Uterus (tissue), 3 donors: ENCODE measurements at regions not wholly inside any gene's neighbourhood (a gene's known extent, or its start where the extent isn't known, plus 50 kb on each side); places are given as distances from the start of the nearest gene placed in this dataset.

ENCODE experiments used
- DNase-seq, 2 donors: peaks; one replicate each; pipeline ENCODE4 v3.0.0-alpha.2; 2019 to 2020
- H3K27ac ChIP-seq, 2 donors: fragments of 200-600 bp; sonication (generic); 1 replicate in 1 of 2; 2 replicates in 1 of 2; pipeline ENCODE4 v1.5.1; 2016 to 2018
- H3K27me3 ChIP-seq, 2 donors: fragments of 200-600 bp; sonication (generic); one replicate each; pipeline ENCODE4 v1.5.1; 2018 to 2019; ENCODE audit warnings: control low read depth in 1 of 2
- H3K36me3 ChIP-seq, 2 donors: fragments of 200-600 bp; sonication (generic); one replicate each; pipeline ENCODE4 v1.5.1; 2019; ENCODE audit warnings: control low read depth in 1 of 2
- H3K4me1 ChIP-seq, 2 donors: fragments of 200-600 bp; sonication (generic); one replicate each; pipeline ENCODE4 v1.5.1; 2018 to 2019; ENCODE audit warnings: control low read depth in 1 of 2
- H3K4me3 ChIP-seq, 2 donors: fragments of 200-600 bp; sonication (generic); 1 replicate in 1 of 2; 2 replicates in 1 of 2; pipeline ENCODE4 v1.5.1; 2018 to 2019; ENCODE audit warnings: mild to moderate bottlenecking in 1 of 2
- H3K9me3 ChIP-seq, 2 donors: fragments of 200-600 bp; sonication (generic); one replicate each; pipeline ENCODE4 v1.5.1; 2019; ENCODE audit warnings: control low read depth in 1 of 2
- CTCF ChIP-seq, 4 experiments: fragments of 200-600 bp in 2 of 4; fragments of 450-650 bp in 2 of 4; sonication (generic) in 2 of 4; IDR thresholded peaks; one replicate each; pipeline ENCODE4 v1.5.1; 2016 to 2019; ENCODE audit warnings: antibody characterized with exemption in 4 of 4, mild to moderate bottlenecking in 2 of 4, moderate library complexity in 1 of 4
- POLR2A ChIP-seq, 2 donors: fragments of 450-650 bp; IDR thresholded peaks; one replicate each; pipeline ENCODE4 v1.6.1; 2016; ENCODE audit warnings: antibody characterized with exemption in 2 of 2, mild to moderate bottlenecking in 1 of 2, moderate library complexity in 1 of 2
- intact Hi-C: fragments of 100-400 bp; cut with DNase I; formaldehyde crosslinking; loops from one replicate; pipeline ENCODE4 v1.15.1; 2023; ENCODE audit warnings: low total_unique reads
- donor health status: DM: yes; HTN: yes; CAD: no.

DNA sequence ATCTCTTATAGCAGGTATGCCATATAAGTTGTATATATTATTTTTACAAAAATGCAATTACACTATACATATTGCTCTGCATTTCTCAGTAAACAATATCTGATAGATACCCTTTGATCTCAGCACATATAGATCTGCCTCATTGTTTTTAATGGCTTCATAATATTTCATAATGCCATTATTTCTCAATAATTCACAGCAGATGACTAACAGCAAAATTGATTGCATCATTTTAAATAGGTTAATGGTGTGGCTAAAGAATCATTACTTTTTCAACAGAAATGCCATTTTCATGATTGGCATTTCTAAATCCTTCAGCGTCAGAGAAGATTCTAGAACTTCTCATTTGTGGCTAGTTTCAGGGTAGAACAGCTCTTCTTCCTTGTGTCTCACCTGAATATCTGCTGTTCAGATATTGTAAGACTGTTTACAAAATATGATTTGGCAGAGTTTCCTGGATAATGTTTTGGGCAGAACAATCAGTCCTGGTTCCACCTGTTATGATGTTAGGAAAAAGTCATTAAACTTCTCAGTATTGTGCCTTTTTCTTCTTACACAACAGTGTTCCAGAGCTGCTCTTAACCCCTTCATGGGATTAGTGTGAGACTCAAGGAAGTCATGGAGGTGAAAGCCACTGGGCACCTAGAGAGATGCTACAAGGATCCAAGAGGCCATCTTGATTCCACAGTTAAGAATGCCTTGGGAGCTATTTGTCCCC, 397.6 kb upstream of the THBS1 start:
- H3K9me3 ChIP-seq, result no peaks in the 10 kb centered on the region
- DNase-seq, result no peak
- H3K4me1 ChIP-seq, result peaks cover 3 to 4% of the 10 kb centered on the region in 2 donors
- intact Hi-C loops, result no loop called here
- no peak overlapping the region for H3K4me3 ChIP-seq
- TF ChIP-seq CTCF (IDR thresholded peaks at IDR 0.05) (no peak), POLR2A (IDR thresholded peaks at IDR 0.05) (no peak)
- no peaks in the 10 kb centered on the region for H3K27me3 ChIP-seq
- no peak overlapping the region for H3K27ac ChIP-seq
- H3K36me3 ChIP-seq, result no peaks in the 10 kb centered on the region

DNA sequence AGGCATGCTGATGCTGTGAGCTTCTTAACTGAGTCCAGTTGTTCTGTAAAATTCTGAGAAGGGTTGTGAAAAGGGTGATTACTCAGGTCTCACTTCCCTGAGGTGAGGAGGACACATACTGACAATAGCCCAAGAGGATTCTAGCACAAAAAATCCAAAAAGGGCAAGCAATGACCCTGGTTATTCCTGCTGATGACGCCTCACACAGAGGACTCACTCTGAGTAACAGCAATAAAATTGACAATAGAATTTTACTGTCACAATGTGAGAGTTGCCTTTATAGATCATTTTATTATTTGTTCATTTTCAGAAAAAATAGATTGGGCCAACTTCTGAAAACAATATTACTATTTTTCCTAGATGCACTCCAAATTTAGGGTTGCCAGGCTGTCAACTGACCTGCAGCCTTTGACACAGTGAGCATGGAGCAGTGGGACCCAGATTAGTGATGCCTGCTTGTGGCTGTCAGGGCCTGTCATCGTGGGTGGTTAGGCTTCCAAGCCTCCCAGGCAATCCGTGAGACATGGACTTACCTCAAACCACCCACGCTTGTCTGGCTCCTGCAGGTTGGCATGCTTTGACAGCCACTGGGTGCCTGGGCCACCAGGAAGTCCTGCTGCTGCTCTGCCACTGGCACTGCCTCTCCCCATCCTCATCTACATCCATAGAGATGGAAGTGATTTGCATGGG, 396.0 kb upstream of the THBS1 start:
- no peak overlapping the region for H3K4me3 ChIP-seq
- H3K36me3 ChIP-seq, result no peaks in the 10 kb centered on the region
- no peak for TF ChIP-seq CTCF (IDR thresholded peaks at IDR 0.05)
- no peaks in the 10 kb centered on the region for H3K27me3 ChIP-seq
- H3K9me3 ChIP-seq, result no peaks in the 10 kb centered on the region
- intact Hi-C loops, result no loop called here
- no peak overlapping the region for H3K27ac ChIP-seq
- no peak for DNase-seq
- peaks cover 0 to 4% of the 10 kb centered on the region in 2 donors for H3K4me1 ChIP-seq

- DNase-seq, result no peak
- Histone ChIP-seq H3K4me1 (peaks cover 0 to 3% of the 10 kb centered on the region in 2 donors), H3K27ac (peak overlapping the region in 1 of 2 donors; percentile 48), H3K36me3 (no peaks in the 10 kb centered on the region), H3K9me3 (no peaks in the 10 kb centered on the region), H3K4me3 (no peak overlapping the region), H3K27me3 (no peaks in the 10 kb centered on the region)
- no peak for TF ChIP-seq POLR2A (IDR thresholded peaks at IDR 0.05)
- no peak for TF ChIP-seq CTCF (IDR thresholded peaks at IDR 0.05)
- intact Hi-C loops, result no loop called here
These were observed 392.6 kb upstream of the THBS1 start for GRCh38 chr15:39188314-39188713.

GRCh38 chr15:39188930-39189329, 391.9 kb upstream of the THBS1 start:
- no peak overlapping the region for H3K4me3 ChIP-seq
- DNase-seq, result no peak
- H3K27ac ChIP-seq, result peak overlapping the region in 1 of 2 donors; percentile 48
- intact Hi-C loops, result no loop called here
- no peak for TF ChIP-seq CTCF (IDR thresholded peaks at IDR 0.05)
- no peak for TF ChIP-seq POLR2A (IDR thresholded peaks at IDR 0.05)
- H3K27me3 ChIP-seq, result no peaks in the 10 kb centered on the region
- H3K36me3 ChIP-seq, result no peaks in the 10 kb centered on the region
- peaks cover 0 to 3% of the 10 kb centered on the region in 2 donors for H3K4me1 ChIP-seq
- no peaks in the 10 kb centered on the region for H3K9me3 ChIP-seq

DNA sequence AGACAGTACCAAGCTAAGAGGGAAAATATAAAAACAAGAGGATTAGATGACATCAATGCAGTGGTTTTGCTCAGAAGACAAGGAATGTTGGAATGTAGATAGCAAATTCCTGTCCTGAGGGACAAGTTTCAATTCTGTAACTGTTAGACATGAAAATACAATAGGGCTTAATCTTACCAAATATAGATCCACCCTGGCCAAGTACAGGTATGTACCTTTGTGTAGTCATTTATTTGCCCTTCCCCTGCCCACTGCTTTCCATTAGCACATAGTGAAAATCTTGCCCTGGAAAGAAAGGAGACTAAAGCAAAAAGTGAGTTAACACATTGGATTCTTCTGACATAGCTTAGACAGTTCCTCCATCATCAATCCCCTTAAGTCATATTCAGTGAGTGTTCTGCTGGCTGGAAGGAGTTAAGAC, 389.0 kb upstream of the THBS1 start:
- H3K36me3 ChIP-seq, result no peaks in the 10 kb centered on the region
- intact Hi-C loops, result no loop called here
- no peak overlapping the region for H3K4me3 ChIP-seq
- no peaks in the 10 kb centered on the region for H3K27me3 ChIP-seq
- no peaks in the 10 kb centered on the region for H3K9me3 ChIP-seq
- peaks cover 0 to 3% of the 10 kb centered on the region in 2 donors for H3K4me1 ChIP-seq
- no peak for TF ChIP-seq CTCF (IDR thresholded peaks at IDR 0.05)
- TF ChIP-seq POLR2A (IDR thresholded peaks at IDR 0.05), result no peak
- peak overlapping the region in 1 of 2 donors; percentile 7 for H3K27ac ChIP-seq
- no peak for DNase-seq
